ENCODE measurements at regions not wholly inside any gene's neighbourhood (a gene's known extent, or its start where the extent isn't known, plus 50 kb on each side); places are given as distances from the start of the nearest gene placed in this dataset.

GRCh38 chr14:71534506-71534905, 397.7 kb upstream of the RGS6 start:
- no peak overlapping the region for H3K27ac ChIP-seq (ENCODE audit: insufficient read depth, low read length)
- no peak overlapping the region for H3K4me2 ChIP-seq (ENCODE audit: low read depth, low read length)
- in situ Hi-C loops (cut with MboI; ENCODE audit: low sequenced_read_pairs) (no loop called here), intact Hi-C loops (cut with micrococcal nuclease) (no loop called here), dilution Hi-C loops (cut with HindIII; ENCODE audit: low sequenced_read_pairs, unreplicated experiment) (no loop called here)
- H2AFZ ChIP-seq (replicated peaks; ENCODE audit: low read length, poor library complexity) = no peak overlapping the region
- peaks cover 10% of the 10 kb centered on the region for H3K4me1 ChIP-seq (ENCODE audit: control insufficient read depth, insufficient read depth, low read length)
- POLR2A ChIA-PET (ENCODE audit: unreplicated experiment) = no interaction called here
- H2BK5ac ChIP-seq (ENCODE audit: low read depth, low read length, poor library complexity, severe bottlenecking) = no peak overlapping the region
- TF ChIP-seq USF2 (IDR thresholded peaks at IDR 0.05; ENCODE audit: low read depth, low read length) (no peak), FOS (IDR thresholded peaks at IDR 0.05; ENCODE audit: low read depth, low read length) (no peak), CEBPB (IDR thresholded peaks at IDR 0.05; ENCODE audit: low read depth, low read length) (no peak), MAFK (IDR thresholded peaks at IDR 0.05; ENCODE audit: low read depth, low read length) (no peak), NFE2L2 (IDR thresholded peaks at IDR 0.05; ENCODE audit: low read depth, low read length) (no peak), CHD1 (IDR thresholded peaks at IDR 0.05; ENCODE audit: low read depth, low read length) (no peak), MAZ (IDR thresholded peaks at IDR 0.05; ENCODE audit: borderline replicate concordance, low read depth, low read length) (no peak), RAD21 (IDR thresholded peaks at IDR 0.05; ENCODE audit: low read length) (no peak), RFX5 (IDR thresholded peaks at IDR 0.05; ENCODE audit: low read depth, low read length) (no peak), MXI1 (IDR thresholded peaks at IDR 0.05; ENCODE audit: borderline replicate concordance, low read depth, low read length) (no peak)
- TF ChIP-seq, protein P1, sequence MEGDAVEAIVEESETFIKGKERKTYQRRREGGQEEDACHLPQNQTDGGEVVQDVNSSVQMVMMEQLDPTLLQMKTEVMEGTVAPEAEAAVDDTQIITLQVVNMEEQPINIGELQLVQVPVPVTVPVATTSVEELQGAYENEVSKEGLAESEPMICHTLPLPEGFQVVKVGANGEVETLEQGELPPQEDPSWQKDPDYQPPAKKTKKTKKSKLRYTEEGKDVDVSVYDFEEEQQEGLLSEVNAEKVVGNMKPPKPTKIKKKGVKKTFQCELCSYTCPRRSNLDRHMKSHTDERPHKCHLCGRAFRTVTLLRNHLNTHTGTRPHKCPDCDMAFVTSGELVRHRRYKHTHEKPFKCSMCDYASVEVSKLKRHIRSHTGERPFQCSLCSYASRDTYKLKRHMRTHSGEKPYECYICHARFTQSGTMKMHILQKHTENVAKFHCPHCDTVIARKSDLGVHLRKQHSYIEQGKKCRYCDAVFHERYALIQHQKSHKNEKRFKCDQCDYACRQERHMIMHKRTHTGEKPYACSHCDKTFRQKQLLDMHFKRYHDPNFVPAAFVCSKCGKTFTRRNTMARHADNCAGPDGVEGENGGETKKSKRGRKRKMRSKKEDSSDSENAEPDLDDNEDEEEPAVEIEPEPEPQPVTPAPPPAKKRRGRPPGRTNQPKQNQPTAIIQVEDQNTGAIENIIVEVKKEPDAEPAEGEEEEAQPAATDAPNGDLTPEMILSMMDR (conservative IDR thresholded peaks at IDR 0.05; ENCODE audit: low read depth, low read length) = no peak
- TF ChIP-seq, protein P2, sequence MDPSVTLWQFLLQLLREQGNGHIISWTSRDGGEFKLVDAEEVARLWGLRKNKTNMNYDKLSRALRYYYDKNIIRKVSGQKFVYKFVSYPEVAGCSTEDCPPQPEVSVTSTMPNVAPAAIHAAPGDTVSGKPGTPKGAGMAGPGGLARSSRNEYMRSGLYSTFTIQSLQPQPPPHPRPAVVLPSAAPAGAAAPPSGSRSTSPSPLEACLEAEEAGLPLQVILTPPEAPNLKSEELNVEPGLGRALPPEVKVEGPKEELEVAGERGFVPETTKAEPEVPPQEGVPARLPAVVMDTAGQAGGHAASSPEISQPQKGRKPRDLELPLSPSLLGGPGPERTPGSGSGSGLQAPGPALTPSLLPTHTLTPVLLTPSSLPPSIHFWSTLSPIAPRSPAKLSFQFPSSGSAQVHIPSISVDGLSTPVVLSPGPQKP (IDR thresholded peaks at IDR 0.05; ENCODE audit: borderline replicate concordance, low read depth, low read length) = no peak
- no CpG with 5 or more reads among the region's 1 CpG for WGBS, 2 experiments (ENCODE audit: extremely low coverage in 2 of 2, insufficient read length in 1 of 2)
- peaks cover 4% of the 10 kb centered on the region; the same call in 1 of the 2 replicates for H3K9me1 ChIP-seq (ENCODE audit: insufficient read depth, low read length)
- H3K36me3 ChIP-seq (ENCODE audit: control insufficient read depth, insufficient read depth, low read length) = no peaks in the 10 kb centered on the region; the same call in 1 of the 2 replicates
- H2AK9ac ChIP-seq (replicated peaks; ENCODE audit: low read depth, low read length, poor library complexity) = no peak overlapping the region
- no peak overlapping the region for H3K4me3 ChIP-seq (ENCODE audit: insufficient read depth, low read depth, low read length)
- H2BK20ac ChIP-seq (ENCODE audit: low read depth, low read length) = no peak overlapping the region
- H4K5ac ChIP-seq (ENCODE audit: low read depth, low read length) = no peak overlapping the region
- H3K9ac ChIP-seq (ENCODE audit: low read depth, low read length) = no peak overlapping the region
- H4K20me1 ChIP-seq (ENCODE audit: insufficient read depth, low read length) = peaks cover 12% of the 10 kb centered on the region; the same call in 1 of the 2 replicates
- H3K18ac ChIP-seq (ENCODE audit: low read depth, low read length) = no peak overlapping the region
- H4K8ac ChIP-seq (ENCODE audit: low read depth in 2 of 2, low read length in 2 of 2) = no peak overlapping the region
- no peak overlapping the region for H3K23ac ChIP-seq (ENCODE audit: low read depth, low read length)
- no peak overlapping the region for H3K14ac ChIP-seq (replicated peaks; ENCODE audit: low read depth, low read length)
- H3K27me3 ChIP-seq (ENCODE audit: control insufficient read depth, insufficient read depth, low read length) = no peaks in the 10 kb centered on the region
- DNase-seq = no peak
- no peak for ATAC-seq (ENCODE audit: low read depth)
- no peak overlapping the region for H3K4ac ChIP-seq (ENCODE audit: low read depth, low read length)
- BruUV-seq (replicated peaks) = no TSS peak
- CTCF ChIA-PET = no interaction called here
- H4K91ac ChIP-seq (ENCODE audit: insufficient read depth, low read depth, low read length) = no peak overlapping the region
- H3K79me1 ChIP-seq (ENCODE audit: low read depth in 1 of 2, low read length in 2 of 2) = peaks cover 19 to 32% of the 10 kb centered on the region in 2 experiments
- H2BK120ac ChIP-seq (ENCODE audit: low read depth, low read length) = no peak overlapping the region
- no peak overlapping the region for H2BK15ac ChIP-seq (ENCODE audit: low read depth, low read length)
- H2AK5ac ChIP-seq (ENCODE audit: low read depth, low read length) = no peak overlapping the region
- no peak overlapping the region for H3K56ac ChIP-seq (ENCODE audit: extremely low read depth, insufficient read depth, low read length)
- H3K9me3 ChIP-seq (ENCODE audit: control insufficient read depth, insufficient read depth, low read length) = no peaks in the 10 kb centered on the region
